ENCODE measurements at regions not wholly inside any gene's neighbourhood (a gene's known extent, or its start where the extent isn't known, plus 50 kb on each side); places are given as distances from the start of the nearest gene placed in this dataset.
"Not testable (repeated sequence)": the region's sequence is repeated elsewhere in the genome, so short reads cannot be mapped to it uniquely, and the experiment has no call there.

DNA sequence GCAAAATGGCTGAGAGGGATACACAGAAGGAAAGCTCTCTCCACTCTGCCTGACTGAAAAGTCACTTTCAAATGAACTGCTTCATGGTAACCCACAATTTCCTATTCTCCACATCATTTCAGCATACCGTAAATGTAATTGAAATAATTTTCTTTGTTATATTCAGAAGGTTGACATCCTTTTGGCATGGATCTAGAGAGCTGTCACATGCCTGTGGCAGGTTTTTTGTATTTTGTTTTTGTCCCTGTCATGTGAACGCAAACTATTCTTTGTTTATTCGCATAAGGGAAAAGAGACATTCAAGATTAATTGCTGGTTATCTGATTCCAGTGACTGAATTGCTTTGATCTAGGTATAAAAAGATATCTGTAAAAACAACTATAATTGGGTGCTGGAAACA lies 1808.1 kb downstream of the NCAM2 start:
- H3K4me3 ChIP-seq (ENCODE audit: insufficient read depth, low read length, poor library complexity, severe bottlenecking), result no peak overlapping the region
- no peaks in the 10 kb centered on the region for H3K36me3 ChIP-seq (ENCODE audit: low read length)
- no peak overlapping the region for H3K27ac ChIP-seq (ENCODE audit: low read depth, low read length)
- H3K79me2 ChIP-seq (ENCODE audit: insufficient read depth, low read length), result no peaks in the 10 kb centered on the region
- no peak overlapping the region for H3K4me2 ChIP-seq (ENCODE audit: low read depth, low read length, poor library complexity, severe bottlenecking)
- H3K27me3 ChIP-seq (ENCODE audit: low read length), result no peaks in the 10 kb centered on the region
- H2AFZ ChIP-seq (ENCODE audit: low read depth, low read length, severe bottlenecking), result peak overlapping the region; percentile 45
- H3F3A ChIP-seq (ENCODE audit: insufficient read depth), result no peaks in the 10 kb centered on the region
- no peak for TF ChIP-seq EZH2phosphoT487 (conservative IDR thresholded peaks at IDR 0.05; ENCODE audit: low read length)
- TF ChIP-seq, protein P1, sequence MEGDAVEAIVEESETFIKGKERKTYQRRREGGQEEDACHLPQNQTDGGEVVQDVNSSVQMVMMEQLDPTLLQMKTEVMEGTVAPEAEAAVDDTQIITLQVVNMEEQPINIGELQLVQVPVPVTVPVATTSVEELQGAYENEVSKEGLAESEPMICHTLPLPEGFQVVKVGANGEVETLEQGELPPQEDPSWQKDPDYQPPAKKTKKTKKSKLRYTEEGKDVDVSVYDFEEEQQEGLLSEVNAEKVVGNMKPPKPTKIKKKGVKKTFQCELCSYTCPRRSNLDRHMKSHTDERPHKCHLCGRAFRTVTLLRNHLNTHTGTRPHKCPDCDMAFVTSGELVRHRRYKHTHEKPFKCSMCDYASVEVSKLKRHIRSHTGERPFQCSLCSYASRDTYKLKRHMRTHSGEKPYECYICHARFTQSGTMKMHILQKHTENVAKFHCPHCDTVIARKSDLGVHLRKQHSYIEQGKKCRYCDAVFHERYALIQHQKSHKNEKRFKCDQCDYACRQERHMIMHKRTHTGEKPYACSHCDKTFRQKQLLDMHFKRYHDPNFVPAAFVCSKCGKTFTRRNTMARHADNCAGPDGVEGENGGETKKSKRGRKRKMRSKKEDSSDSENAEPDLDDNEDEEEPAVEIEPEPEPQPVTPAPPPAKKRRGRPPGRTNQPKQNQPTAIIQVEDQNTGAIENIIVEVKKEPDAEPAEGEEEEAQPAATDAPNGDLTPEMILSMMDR (IDR thresholded peaks at IDR 0.05; ENCODE audit: insufficient read depth, low read length, poor library complexity, severe bottlenecking), result no peak
- no peaks in the 10 kb centered on the region for H4K20me1 ChIP-seq (ENCODE audit: low read depth, low read length)
- no peaks in the 10 kb centered on the region for H3K9me2 ChIP-seq (replicated peaks; ENCODE audit: insufficient read depth, low read length)
- no peak overlapping the region for H3K9ac ChIP-seq (ENCODE audit: low read length)
- no peaks in the 10 kb centered on the region for H3K9me3 ChIP-seq (ENCODE audit: insufficient read depth, low read length)

DNA sequence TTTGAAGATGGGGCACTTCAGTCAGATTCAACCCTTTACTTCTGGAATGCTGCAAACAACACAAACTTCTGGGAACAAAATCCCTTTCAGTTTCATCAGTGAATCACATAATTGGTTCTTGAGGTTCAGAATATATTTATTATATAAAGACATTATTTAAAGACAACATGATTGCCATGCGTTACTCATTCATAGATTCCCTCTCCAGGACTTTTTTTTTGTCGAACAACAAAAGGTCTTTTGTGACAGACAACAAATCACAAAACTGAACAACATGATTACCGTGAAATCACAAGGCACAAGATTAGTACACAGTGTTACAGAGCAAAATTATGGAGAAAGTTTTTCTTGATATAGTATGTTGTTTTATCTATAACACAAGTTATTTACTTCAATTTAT lies 1815.0 kb downstream of the NCAM2 start:
- H3K36me3 ChIP-seq (ENCODE audit: low read length), result no peaks in the 10 kb centered on the region
- H3K9me2 ChIP-seq (replicated peaks; ENCODE audit: insufficient read depth, low read length), result no peaks in the 10 kb centered on the region
- H3K4me2 ChIP-seq (ENCODE audit: low read depth, low read length, poor library complexity, severe bottlenecking), result no peak overlapping the region
- H3K9me3 ChIP-seq (ENCODE audit: insufficient read depth, low read length), result no peaks in the 10 kb centered on the region
- no peak overlapping the region for H3K9ac ChIP-seq (ENCODE audit: low read length)
- no peaks in the 10 kb centered on the region for H3K27me3 ChIP-seq (ENCODE audit: low read length)
- peak overlapping the region; percentile 48 for H2AFZ ChIP-seq (ENCODE audit: low read depth, low read length, severe bottlenecking)
- H3K4me3 ChIP-seq (ENCODE audit: insufficient read depth, low read length, poor library complexity, severe bottlenecking), result no peak overlapping the region
- H3K27ac ChIP-seq (ENCODE audit: low read depth, low read length), result no peak overlapping the region
- no peaks in the 10 kb centered on the region for H4K20me1 ChIP-seq (ENCODE audit: low read depth, low read length)
- no peaks in the 10 kb centered on the region for H3K79me2 ChIP-seq (ENCODE audit: insufficient read depth, low read length)
- TF ChIP-seq EZH2phosphoT487 (conservative IDR thresholded peaks at IDR 0.05; ENCODE audit: low read length), result no peak
- TF ChIP-seq, protein P1 (IDR thresholded peaks at IDR 0.05; ENCODE audit: insufficient read depth, low read length, poor library complexity, severe bottlenecking), result no peak
- H3F3A ChIP-seq (ENCODE audit: insufficient read depth), result no peaks in the 10 kb centered on the region

DNA sequence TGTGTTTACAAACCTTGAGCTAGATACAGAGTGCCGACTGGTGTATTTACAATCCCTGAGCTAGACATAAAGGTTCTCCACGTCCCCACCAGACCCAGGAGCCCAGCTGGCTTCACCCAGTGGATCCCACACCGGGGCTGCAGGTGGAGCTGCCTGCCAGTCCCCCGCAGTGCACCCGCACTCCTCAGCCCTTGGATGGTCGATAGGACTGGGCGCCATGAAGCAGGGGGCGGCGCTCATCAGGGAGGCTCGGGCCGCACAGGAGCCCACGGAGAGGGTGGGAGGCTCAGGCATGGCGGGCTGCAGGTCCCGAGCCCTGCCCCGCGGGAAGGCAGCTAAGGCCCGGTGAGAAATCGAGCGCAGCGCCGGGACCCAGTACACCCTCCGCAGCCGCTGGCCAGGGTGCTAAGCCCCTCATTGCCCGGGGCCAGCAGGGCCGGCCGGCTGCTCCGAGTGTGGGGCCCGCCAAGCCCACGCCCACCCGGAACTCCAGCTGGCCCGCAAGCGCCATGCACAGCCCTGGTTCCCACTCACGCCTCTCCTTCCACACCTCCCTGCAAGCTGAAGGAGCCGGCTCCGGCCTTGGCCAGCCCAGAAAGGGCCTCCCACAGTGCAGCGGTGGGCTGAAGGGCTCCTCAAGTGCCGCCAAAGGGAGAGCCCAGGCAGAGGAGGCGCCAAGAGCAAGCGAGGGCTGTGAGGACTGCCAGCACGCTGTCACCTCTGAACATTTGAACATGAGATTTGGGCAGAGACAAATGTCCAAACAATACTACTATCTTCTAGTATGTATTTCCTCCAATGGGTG lies 1820.7 kb downstream of the NCAM2 start:
- not testable (repeated sequence) for H4K20me1 ChIP-seq (ENCODE audit: low read depth, low read length); H3K9ac ChIP-seq (ENCODE audit: low read length); H3K27ac ChIP-seq (ENCODE audit: low read depth, low read length); H3K27me3 ChIP-seq (ENCODE audit: low read length); H3K4me2 ChIP-seq (ENCODE audit: low read depth, low read length, poor library complexity, severe bottlenecking); H2AFZ ChIP-seq (ENCODE audit: low read depth, low read length, severe bottlenecking); H3K9me2 ChIP-seq (replicated peaks; ENCODE audit: insufficient read depth, low read length); H3F3A ChIP-seq (ENCODE audit: insufficient read depth); H3K9me3 ChIP-seq (ENCODE audit: insufficient read depth, low read length); H3K4me3 ChIP-seq (ENCODE audit: insufficient read depth, low read length, poor library complexity, severe bottlenecking); H3K79me2 ChIP-seq (ENCODE audit: insufficient read depth, low read length); H3K36me3 ChIP-seq (ENCODE audit: low read length)

DNA sequence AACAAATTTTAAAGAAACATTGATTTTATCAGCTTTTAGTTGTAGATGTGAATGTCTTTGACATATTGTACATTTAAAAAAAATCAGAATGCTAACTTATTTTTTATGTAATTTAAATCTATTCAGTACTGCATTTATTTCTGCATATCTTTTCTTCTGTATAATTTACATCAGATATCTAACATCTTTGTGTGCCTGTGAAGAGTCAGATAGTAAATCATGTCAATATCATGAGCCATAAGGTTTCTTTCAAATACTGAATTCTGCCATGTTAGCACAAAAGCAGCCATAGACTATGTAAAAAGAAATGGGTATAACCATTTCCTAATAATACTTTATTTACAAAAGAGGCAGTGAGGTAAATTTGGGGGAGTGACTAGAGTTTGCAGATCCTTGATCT lies 1829.2 kb downstream of the NCAM2 start:
- Histone ChIP-seq H3K9ac (ENCODE audit: low read length) (no peak overlapping the region), H3K9me2 (replicated peaks; ENCODE audit: insufficient read depth, low read length) (no peaks in the 10 kb centered on the region), H3K27ac (ENCODE audit: low read depth, low read length) (no peak overlapping the region), H2AFZ (ENCODE audit: low read depth, low read length, severe bottlenecking) (peak overlapping the region; percentile 48), H4K20me1 (ENCODE audit: low read depth, low read length) (no peaks in the 10 kb centered on the region), H3K9me3 (ENCODE audit: insufficient read depth, low read length) (peaks cover 17% of the 10 kb centered on the region; the same call in 1 of the 2 replicates), H3K27me3 (ENCODE audit: low read length) (no peaks in the 10 kb centered on the region), H3K36me3 (ENCODE audit: low read length) (no peaks in the 10 kb centered on the region), H3K79me2 (ENCODE audit: insufficient read depth, low read length) (no peaks in the 10 kb centered on the region), H3F3A (ENCODE audit: insufficient read depth) (no peaks in the 10 kb centered on the region), H3K4me3 (ENCODE audit: insufficient read depth, low read length, poor library complexity, severe bottlenecking) (no peak overlapping the region), H3K4me2 (ENCODE audit: low read depth, low read length, poor library complexity, severe bottlenecking) (no peak overlapping the region)
- no peak for TF ChIP-seq EZH2phosphoT487 (conservative IDR thresholded peaks at IDR 0.05; ENCODE audit: low read length)
- TF ChIP-seq, protein P1 (IDR thresholded peaks at IDR 0.05; ENCODE audit: insufficient read depth, low read length, poor library complexity, severe bottlenecking), result no peak
